Activated CD8-positive, alpha-beta memory T cell treated with anti-CD3 and anti-CD28 coated beads, Interleukin-2, amount 50 U/mL, for 1 hour (primary cell): ENCODE measurements at regions not wholly inside any gene's neighbourhood (a gene's known extent, or its start where the extent isn't known, plus 50 kb on each side); places are given as distances from the start of the nearest gene placed in this dataset.
"Not testable (repeated sequence)": the region's sequence is repeated elsewhere in the genome, so short reads cannot be mapped to it uniquely, and the experiment has no call there.

ENCODE experiments used
- DNase-seq: peaks from one replicate; pipeline ENCODE4 v3.0.0-alpha.2; 2020; ENCODE audit errors: extremely low read depth

DNA sequence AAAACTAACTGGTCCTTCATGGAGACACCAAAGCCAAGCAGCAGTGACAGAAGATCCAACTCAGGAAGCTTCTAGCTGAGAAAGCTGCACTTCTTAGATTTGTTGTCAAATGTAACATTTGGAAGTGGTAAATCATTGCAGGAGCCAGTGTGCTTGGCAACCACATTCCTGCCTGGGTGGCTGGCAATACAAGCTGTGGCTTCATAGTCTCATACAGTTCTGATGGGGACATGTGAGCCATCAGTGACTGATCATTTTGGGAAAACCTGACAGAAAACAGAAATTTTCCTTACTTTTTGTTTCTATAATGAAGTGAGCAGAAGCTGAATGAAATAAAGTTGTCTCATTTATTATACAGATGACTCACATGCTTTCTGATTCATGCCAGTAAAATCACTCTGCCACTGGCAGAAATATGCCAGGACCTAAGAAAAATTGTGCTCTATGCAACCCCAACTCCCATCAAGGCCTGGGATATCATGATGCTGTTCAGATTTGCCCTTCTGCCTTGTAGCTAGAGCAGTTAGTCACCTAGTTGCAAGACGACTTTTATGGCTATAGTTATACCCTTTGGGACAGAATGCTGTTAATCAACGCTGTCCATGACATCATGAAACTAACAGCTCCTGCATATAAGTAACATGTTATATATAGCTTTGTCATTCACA is 508.1 kb downstream of the ADCYAP1 start:
- DNase-seq, result no peak

DNA sequence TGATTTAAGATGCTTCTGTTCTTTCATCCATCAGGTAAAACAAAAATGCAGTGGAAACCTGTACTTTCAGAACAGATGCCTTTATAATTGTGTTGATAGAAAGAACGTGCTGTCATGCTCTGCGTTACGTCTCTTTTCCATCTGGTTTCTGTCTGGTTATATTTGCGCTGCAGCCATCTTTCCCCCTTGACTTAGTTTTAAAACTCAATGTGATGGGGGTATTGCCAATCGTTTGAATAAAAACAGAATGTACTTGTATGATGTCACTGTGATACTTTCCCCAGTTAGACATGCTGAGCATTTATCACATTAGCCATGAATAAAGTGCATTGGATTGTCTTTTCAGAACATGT is 508.6 kb downstream of the ADCYAP1 start:
- DNase-seq, result no peak

DNA sequence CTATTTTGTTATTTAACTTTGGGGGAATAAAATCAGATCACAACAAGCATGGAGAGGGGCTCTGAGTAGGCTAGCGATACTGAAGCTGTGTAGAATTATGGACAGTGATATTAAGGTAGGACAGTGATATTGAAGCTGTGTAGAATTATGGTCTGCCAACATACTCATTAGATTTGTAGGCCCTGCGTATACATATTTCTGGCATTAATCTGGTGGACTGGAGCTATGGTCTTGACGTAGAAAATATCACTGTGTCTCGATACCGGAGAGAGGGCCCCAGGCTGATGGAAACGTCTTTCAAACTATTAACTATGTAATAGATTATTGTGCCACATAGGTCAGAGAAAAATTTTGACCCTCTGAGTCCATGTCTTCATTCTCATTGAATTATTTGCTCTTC is 511.4 kb downstream of the ADCYAP1 start:
- no peak for DNase-seq

DNA sequence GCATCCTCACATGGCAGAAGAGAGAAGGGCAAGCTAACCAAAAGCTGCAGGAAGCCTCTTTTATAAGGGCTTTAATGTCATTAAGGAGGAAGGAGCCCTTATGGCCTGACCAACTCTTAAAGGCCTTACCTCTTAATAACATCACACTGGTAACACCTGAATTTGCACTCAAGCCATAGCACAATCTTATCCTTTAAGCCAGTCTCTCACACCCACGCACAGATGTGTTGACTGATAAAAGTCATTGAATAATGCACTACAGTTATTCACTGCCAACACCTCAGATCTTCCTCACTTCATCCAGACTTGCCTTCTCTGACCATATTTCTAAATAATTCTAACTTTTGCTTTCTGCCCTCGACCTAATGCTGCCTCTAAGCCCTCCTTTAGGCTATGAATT is 516.8 kb downstream of the ADCYAP1 start:
- no peak for DNase-seq

DNA sequence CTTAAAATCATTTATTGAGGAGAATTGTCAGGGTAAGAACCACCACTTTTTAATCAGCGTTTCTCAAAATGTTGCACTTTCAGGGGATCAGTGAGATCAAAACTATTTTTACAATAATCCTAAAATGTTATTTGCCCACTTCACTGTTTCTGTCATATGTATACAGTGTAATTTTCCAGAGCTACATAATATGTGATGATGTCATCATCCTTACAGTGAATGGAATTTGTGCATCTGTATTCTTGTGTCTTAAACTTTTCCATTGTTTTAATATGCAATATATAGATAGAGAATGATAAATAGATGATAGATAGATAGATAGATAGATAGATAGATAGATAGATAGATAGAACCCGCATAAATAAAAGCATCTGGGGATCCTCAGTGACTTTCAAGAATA is 518.0 kb downstream of the ADCYAP1 start:
- DNase-seq, result no peak

DNA sequence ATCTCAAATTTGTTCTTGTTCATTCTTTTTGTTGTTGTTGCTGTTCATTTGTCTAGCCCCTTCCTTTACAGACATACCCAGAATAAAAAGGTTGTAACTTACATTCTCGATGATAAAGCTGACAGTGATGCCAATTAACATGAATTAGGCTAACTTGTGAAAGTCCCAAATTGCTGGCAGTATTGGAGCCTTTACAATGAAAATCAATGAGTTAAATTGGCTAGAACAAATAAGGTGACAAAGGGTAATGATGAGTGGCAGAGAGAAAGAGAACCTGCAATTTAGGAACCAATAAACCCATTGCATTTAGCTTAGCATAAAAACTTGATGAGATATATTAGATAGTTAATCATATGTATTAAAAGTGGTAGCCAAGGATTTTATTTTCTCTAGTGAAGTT is 521.0 kb downstream of the ADCYAP1 start:
- no peak for DNase-seq

DNA sequence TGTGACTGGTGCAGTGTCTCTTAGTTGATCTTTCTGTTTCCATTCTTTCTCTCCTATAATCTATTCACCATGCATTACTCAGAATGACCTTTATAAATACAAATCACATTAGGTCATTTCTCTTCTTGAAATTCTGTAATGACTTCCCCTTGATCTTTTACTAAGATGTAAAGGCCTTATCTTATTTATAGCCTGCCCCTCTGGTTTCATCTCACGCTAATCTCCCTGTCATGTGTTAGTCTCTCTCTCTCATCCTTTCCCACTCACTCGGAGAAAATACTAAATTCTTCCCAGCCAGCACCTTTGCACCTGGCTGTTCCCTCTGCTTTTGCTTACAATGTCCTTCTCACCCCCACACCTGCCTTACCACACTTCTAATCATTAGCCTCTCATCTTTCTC is 530.8 kb downstream of the ADCYAP1 start:
- DNase-seq, result no peak

DNA sequence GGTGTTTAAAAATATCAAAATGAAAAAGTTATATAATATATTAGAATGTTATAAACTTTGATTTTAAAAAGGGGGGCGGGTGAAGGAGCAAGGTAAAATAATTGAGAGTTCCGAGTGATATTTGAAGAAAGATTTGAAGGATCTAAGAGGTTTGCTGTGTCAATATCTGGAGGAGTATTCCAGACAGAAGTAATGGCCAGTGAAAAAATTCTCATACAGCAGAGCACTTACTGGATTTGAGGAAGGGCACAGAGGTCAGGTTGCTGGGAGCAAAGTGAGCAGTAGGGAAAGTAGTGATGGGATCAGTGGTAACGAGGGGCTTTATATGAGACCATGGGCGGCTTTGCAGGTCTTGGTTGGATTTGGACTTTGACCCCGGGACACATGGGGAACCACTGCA is 531.5 kb downstream of the ADCYAP1 start:
- DNase-seq, result no peak

DNA sequence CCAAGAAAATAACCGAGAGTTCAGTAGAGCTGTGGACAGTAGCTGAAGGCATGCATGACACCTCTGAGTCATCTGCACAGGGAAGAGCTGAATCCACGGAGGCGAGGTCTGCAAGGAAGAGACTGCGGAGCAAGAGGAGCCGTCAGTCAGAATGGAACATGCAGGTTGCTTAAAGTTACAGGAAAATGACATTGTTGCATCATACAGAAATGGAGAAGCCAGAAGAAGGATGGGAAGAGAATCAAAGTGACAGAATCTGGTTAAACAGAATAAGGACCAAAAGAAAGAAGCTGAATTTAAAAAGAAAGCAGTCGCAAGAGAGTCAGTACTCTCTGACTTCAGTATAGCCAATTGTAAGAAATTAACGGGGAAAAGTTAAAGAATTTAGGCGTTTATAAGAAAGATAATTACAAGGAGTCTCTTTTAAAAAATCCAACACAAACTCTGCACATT is 533.8 kb downstream of the ADCYAP1 start:
- no peak for DNase-seq

DNA sequence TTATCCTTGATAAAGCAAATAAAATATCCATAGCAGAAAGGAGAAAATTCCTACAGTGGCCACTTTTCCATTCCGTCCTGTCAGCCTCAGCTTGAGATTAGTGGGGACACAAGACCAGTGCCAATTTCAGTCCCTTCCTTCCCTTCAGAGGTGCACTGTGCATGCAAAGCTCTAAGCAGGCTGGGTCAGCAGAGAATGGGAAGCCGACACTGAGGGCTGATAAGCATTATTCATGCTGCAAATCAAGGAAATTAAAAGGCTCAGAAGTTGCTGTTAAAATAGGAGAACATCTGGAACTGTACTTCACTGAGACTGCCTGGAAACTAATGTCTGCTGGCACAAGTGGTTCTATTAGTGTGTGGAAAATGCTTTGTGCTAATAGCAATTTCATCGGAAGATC is 534.3 kb downstream of the ADCYAP1 start:
- DNase-seq, result no peak

DNA sequence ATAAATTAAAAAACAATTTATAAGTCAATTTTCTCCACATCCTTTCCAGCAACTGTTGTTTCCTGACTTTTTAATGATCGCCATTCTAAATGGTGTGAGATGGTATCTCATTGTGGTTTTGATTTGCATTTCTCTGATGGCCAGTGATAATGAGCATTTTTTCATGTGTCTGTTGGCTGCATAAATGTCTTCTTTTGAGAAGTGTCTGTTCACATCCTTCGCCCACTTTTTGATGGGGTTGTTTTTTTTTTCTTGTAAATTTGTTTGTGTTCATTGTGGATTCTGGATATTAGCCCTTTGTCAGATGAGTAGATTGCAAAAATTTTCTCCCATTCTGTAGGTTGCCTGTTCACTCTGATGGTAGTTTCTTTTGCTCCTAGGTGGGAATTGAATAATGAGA is 539.4 kb downstream of the ADCYAP1 start:
- DNase-seq, result not testable (repeated sequence)

DNA sequence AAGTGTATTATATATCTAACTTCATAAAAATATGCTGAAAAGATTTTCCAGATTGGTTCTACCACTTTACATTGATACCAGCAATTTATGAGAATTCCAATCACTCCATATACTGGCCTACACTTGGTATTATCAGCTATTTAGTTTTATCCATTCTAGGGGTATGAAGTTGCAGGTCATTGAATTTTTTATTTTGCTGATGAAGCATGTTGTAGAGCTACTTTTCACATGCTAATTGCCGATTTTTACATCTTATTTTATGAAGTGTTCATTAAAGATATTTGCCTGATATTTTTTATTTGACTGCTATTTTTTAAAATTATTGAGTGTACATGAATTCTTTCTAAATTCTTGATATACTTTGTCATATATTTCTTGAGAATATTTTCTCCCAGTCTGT is 542.1 kb downstream of the ADCYAP1 start:
- DNase-seq, result no peak

DNA sequence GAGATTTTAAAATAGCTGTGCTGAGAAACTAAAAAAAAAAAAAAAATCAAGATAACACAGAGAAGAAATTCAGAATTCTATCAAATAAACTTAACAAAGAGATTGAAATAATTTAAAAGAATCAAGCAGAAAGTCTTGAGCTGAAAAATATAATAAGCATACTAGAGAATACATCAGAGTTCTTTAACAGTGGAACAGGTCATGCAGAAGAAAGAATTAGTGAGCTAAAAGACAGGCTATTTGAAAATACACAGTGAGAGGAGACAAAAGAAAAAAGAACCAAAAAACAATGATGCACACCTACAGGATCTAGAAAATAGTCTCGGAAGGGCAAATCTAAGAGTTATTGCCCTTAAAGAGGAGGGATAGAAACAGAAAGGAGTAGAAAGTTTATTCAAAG is 548.1 kb downstream of the ADCYAP1 start:
- DNase-seq, result no peak

DNA sequence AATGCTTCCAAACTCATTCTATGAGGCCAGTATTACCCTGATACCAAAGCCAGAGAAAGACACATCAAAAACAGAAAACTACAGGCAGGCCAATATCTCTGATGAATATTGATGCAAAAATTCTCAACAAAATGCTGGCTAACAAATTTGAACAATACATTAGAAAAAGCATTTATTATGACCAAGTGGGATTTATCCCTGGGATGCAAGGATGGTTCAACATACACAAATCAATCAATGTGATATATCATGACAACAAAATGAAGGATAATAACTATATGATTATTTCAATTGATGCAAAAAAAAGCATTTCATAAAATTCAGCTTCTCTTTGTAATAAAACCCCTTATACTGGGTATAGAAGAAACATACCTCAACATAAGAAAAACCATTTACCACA is 550.9 kb downstream of the ADCYAP1 start:
- no peak for DNase-seq

DNA sequence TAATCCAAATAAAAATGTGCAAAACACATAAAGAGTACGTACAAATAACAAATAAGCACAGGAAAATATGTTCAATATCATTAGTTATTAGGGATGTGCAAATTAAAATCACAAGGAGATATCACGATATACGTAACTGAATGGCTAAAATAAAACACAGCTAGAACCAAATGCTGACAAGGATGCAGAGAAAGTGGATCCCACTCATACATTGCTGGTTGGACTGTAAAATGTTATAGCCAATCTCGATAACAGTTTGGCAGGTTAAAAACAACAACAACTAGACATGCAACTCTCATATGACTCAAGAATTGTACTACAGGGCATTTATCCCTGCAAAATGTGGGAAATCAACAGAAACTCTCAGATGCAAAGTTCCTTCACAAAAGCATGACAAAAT is 553.9 kb downstream of the ADCYAP1 start:
- no peak for DNase-seq

DNA sequence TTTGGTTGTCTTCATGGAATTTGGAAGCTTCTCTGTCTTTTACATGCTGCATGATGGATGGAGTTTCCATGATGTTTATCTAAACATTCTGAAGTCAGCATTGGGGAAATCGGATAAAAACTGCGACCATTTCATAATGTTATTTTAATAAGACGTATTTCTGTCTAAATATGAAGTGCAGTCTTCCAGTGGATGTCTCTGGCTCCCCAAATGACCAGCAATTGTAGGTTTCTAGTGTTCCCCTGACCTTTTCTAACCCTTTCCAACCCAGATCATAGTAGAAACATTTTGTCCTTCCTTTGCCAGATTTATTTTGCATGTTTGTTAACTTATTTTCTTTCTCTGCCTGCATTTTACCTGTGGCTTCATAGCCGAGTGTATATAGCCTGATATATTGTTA is 559.3 kb downstream of the ADCYAP1 start:
- no peak for DNase-seq

DNA sequence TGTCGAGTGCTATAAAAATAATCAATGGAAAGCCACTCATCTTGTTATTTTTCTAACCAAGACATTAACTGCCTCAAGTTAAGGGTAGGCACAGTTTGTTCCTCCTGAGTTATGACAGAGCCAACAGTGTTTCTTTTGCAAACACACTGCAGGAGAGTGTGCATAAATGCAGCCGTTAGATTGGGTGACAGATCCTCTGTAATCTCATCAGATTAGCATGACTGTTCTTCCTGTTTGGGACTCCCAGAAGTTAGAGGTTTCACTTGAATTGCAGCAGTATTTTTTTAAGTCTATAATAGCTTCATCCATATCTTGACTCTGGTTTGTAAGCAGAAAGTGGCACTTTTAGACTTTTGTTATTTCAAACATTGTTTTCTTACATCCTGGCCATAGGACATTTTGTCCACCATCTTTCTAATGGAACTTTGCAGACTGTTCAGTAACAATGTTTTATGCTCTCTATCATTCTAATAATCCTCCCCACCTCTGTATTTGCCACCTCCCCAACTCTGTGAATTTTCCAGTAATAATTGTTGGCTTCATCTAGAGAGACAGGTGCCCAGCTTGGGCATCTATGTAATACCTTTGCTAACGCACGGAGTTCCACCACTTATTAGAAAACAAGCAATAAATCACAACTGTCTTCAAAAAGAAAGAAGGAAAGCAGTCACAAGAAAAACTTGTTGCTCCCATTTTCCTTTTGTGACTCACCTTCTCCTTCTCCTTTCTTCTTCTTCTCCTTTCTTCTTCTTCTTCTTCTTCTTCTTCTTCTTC is 560.0 kb downstream of the ADCYAP1 start:
- no peak for DNase-seq

DNA sequence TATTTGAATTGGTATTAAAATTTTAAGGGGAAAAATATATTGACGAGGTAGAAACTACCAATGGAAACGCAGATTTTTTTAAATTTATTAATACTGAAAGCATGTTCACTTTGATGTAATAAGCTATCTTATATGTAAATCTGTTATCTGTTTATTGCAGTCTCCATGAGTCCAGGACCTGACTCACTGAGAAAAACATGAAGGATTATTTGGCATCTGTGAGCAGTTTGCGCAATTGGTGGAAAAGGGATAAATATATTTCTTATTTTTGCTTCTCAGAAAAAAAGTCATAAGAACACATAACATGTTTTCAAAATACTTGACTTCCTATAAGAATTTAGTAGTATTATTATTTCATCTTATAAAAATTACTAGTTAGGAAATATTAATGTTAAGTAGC is 561.4 kb downstream of the ADCYAP1 start:
- no peak for DNase-seq

DNA sequence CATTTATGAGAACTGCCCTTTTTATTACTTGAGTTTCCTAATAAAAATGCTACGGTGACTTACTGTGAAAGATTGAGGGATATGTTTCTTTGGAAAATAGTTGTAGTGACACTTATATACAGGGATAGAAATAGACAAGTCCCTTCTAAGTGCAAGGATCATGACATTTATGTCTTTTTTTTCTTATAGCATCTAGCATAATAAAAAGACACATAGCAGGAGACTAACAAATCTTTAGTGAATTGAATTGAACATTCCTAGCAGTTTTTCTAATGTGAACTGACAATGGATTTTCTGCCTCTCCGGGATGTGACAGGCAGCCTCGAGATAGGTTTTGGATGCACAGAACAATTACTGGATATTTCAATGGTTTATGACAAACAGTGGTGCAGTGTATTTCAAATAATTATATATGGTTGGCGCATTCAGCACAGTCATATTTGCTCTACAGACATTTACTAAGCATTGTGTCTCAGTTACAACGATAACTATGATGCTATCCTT is 562.8 kb downstream of the ADCYAP1 start:
- DNase-seq, result no peak

DNA sequence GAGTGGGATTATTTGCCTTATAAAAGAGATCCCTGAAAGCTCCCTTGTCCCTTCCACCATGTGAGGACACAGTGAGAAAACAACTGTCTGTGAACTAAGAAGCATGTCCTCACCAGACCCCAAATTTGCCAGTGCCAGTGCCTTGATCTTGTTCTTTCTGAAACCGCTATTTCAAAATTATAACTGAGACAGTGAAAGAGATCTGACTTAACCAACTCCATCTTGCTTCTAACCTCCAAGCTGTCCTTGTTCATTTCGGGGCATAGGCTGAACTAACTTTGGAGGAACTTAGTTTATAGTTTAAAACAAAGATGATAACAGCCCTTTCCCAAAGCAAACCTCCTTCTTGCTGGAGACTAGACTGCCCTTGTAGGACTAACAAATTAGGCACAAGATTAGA is 563.9 kb downstream of the ADCYAP1 start:
- no peak for DNase-seq

DNA sequence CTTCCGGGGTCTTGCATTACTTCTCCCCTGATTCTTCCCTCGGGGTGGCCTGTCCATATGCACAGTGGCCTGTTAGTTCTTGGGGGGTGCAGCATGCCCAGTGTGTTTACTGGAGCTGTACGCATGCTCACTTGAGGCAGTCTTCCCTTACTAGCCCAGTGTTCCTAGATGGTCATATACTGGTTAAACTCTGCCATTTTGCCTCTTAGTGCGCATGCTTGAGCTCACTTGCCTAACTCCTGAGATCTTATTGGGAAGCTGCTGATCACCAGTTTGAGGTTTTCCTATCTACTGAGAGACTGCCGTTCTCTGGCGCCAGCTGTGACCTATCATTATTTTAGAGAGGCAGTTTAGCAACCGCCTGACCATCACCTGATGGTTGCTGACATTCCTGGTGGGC is 571.2 kb downstream of the ADCYAP1 start:
- DNase-seq, result no peak

DNA sequence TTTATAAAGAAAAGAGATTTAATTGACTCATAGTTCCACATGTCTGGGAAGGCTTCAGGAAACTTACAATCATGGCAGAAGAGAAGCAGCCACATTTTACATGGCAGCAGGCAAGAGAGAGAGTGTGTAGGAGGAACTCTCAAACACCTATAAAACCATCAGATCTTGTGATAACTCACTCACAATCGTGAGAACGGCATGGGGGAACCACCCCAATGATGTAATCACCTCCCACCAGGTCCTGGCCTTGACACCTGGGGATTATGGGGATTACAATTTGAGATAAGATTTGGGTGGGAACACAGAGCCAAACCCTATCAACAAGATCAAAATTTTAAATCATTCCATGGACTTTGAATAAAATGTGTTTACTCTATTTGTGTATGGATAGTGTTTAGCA is 575.6 kb downstream of the ADCYAP1 start:
- DNase-seq, result no peak

DNA sequence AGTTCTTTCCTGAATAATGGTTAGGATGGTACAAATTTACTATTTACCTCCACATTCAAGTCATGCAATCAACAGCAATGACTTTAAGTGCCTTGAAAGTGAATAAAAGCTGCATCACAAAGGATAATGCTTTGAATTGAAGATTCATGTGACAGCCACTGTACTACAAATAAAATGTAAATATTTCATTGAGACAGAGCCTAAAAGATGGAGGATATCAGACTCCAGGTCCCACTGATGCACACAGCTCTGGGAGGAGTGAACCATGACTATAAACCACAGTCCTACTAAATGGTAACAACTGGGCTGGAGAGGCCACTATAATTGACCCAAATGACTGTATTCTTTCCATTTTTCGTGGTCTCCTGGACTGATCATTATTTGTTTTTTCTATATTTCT is 576.9 kb downstream of the ADCYAP1 start:
- no peak for DNase-seq

DNA sequence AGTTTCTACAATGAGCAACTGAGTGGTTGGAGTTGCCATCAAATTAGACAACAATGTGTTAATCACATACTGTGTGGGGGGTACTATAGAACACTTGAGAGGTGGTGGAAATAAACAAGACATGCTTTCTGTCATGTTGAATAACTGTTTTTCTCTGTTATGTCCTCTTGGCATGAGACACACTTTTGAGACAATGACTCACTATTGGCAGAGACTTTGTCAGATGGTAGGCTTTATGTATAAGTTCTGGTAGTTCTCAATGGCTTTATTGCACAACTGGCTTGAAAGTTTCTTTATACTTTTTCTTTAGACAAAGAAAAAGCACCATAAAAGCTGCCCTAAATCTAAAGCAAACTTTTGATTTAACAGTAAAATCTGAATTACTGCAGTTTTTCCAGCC is 578.7 kb downstream of the ADCYAP1 start:
- no peak for DNase-seq
